ENCODE measurements at regions not wholly inside any gene's neighbourhood (a gene's known extent, or its start where the extent isn't known, plus 50 kb on each side); places are given as distances from the start of the nearest gene placed in this dataset.

DNA sequence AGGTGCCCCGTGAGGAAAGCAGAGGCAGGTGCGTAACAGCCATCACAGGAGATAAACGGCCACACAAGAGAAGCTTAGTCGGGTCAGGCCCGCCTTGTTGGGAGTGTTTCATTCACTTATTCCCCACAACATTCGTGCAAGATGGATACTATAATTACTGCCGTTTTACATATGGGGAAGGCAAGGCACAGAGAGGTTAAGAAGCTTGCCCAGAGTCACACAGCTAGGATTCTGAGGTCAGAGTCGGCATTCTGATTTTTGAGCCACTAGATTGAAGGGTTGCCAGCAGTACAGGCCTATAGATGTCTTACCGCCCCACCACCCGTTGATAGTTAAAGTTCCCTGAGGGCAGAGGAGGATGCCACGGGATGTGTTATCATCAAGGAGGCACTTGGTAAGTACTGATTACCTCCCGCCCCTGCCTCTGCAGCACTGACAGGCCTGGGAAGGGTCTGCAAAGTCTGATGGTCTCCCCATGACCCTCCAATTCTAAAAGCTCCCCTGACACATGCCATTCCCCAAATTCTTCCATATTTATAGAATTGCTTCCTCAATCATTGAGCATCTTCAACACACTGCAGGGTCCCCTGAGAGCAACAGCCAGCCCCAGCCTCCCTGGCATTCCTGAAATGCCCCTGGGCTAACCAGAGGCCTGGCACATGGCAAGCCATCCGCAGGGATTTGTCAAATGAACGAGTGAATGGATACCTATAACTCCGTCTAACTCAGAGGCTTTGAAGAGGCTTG lies 74.7 kb upstream of the CLDN14 start:
- DNase-seq, result no peak
- no CpG with 5 or more reads among the region's 15 CpGs for WGBS (ENCODE audit: insufficient coverage, low lambda C conversion rate)
- no peaks in the 10 kb centered on the region for H3K9me3 ChIP-seq (ENCODE audit: control insufficient read depth, low read depth, low read length)
- H3K36me3 ChIP-seq (ENCODE audit: control insufficient read depth, insufficient read depth, low read length), result no peaks in the 10 kb centered on the region
- H3K4me1 ChIP-seq (ENCODE audit: control insufficient read depth, insufficient read depth, low read length), result no peaks in the 10 kb centered on the region
- no peak overlapping the region for H3K4me3 ChIP-seq (ENCODE audit: low read length)
- no peak overlapping the region for H3K27ac ChIP-seq (ENCODE audit: low read length)
- H3K27me3 ChIP-seq (ENCODE audit: control insufficient read depth, insufficient read depth, low read length), result peaks cover 5% of the 10 kb centered on the region

DNA sequence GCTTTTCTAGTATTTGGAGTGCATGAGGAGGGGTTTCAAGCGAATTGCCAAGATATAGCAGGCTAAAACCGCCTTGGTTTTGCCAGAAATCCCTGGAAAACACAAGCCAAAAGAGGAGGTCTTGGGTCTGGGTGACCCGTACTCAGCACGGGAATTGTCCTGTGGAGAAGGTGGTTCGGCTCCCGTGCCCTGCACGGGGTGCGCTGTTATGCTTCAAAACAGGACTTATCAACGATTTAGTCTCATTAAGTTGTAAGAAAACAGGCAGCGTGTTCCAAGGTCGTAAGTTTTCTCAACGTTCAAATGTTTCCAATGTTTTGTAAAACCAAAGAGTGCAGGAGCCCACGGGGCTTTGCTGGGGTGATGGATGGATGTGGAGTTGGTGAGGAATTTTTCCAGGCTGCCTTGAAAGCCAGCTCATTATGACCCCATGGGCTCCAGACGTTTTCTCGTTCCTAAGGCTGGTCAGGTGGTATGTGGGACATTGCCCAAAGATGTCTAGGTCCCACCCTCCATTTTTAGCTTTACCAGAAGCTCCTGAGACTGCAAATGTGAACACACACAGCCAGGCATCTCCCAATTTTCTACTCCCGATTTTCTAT lies 75.4 kb upstream of the CLDN14 start:
- H3K27me3 ChIP-seq (ENCODE audit: control insufficient read depth, insufficient read depth, low read length), result peaks cover 5% of the 10 kb centered on the region
- 90% methylated on average over 5 of the region's 16 CpGs for WGBS (ENCODE audit: insufficient coverage, low lambda C conversion rate)
- no peak overlapping the region for H3K27ac ChIP-seq (ENCODE audit: low read length)
- H3K4me1 ChIP-seq (ENCODE audit: control insufficient read depth, insufficient read depth, low read length), result no peaks in the 10 kb centered on the region
- H3K4me3 ChIP-seq (ENCODE audit: low read length), result no peak overlapping the region
- H3K36me3 ChIP-seq (ENCODE audit: control insufficient read depth, insufficient read depth, low read length), result no peaks in the 10 kb centered on the region
- no peaks in the 10 kb centered on the region for H3K9me3 ChIP-seq (ENCODE audit: control insufficient read depth, low read depth, low read length)
- DNase-seq, result no peak

DNA sequence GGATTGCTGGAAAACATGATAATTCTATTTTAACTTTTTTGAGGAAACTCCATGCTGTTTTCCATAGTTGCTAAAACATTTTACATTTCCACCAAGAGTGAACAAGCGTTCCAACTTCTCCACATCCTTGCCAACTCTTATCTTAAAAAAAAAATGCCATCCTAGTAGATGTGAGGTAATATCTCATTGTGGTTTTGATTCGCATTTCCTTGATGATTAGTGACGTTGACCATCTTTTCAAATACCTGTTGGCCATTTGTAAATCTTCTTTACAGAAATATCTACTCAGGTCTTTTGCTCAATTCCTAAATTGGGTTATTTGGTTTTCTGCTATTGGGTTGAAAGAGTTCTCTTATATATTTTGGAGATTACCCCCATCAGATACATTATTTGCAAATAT lies 77.4 kb upstream of the CLDN14 start:
- WGBS (ENCODE audit: insufficient coverage, low lambda C conversion rate), result 94% methylated on average over 2 of the region's 3 CpGs
- DNase-seq, result no peak
- Histone ChIP-seq H3K36me3 (ENCODE audit: control insufficient read depth, insufficient read depth, low read length) (no peaks in the 10 kb centered on the region), H3K27ac (ENCODE audit: low read length) (no peak overlapping the region), H3K4me1 (ENCODE audit: control insufficient read depth, insufficient read depth, low read length) (no peaks in the 10 kb centered on the region), H3K27me3 (ENCODE audit: control insufficient read depth, insufficient read depth, low read length) (no peaks in the 10 kb centered on the region), H3K4me3 (ENCODE audit: low read length) (no peak overlapping the region), H3K9me3 (ENCODE audit: control insufficient read depth, low read depth, low read length) (no peaks in the 10 kb centered on the region)

DNA sequence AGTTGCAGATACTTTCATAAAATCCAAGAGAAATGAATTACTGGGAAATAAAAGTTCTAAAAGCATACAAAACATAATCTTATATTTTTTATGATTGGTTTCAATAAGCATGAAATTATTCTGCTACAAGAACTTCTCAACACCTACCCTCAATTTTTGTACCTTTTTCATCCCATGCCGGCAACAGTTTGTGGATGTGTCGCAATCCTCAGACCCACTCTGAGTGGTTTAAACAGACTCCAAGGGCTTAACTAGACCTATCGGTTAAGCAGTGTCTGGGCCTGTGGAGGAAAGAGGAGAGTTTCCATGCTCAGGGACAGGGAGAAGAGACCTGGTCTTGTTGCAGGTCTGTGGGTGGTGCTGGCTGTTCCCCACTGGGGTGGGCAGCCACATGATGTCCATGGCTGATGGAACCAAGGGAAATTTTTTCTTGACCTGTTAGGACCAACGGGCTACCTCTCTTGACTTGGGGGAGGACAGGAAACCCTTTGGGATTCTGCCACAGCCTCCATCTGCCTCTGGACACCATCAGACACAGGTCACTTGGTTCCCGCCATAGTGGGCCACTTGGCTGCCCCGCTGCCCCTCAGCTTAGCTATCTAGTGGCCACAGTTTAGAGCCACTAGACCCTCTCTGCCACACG lies 81.1 kb upstream of the CLDN14 start:
- H3K9me3 ChIP-seq (ENCODE audit: control insufficient read depth, low read depth, low read length), result no peaks in the 10 kb centered on the region
- DNase-seq, result no peak
- H3K4me3 ChIP-seq (ENCODE audit: low read length), result no peak overlapping the region
- no peaks in the 10 kb centered on the region for H3K36me3 ChIP-seq (ENCODE audit: control insufficient read depth, insufficient read depth, low read length)
- no peaks in the 10 kb centered on the region for H3K4me1 ChIP-seq (ENCODE audit: control insufficient read depth, insufficient read depth, low read length)
- H3K27me3 ChIP-seq (ENCODE audit: control insufficient read depth, insufficient read depth, low read length), result peaks cover 2% of the 10 kb centered on the region
- WGBS (ENCODE audit: insufficient coverage, low lambda C conversion rate), result no CpG with 5 or more reads among the region's 7 CpGs
- H3K27ac ChIP-seq (ENCODE audit: low read length), result no peak overlapping the region

DNA sequence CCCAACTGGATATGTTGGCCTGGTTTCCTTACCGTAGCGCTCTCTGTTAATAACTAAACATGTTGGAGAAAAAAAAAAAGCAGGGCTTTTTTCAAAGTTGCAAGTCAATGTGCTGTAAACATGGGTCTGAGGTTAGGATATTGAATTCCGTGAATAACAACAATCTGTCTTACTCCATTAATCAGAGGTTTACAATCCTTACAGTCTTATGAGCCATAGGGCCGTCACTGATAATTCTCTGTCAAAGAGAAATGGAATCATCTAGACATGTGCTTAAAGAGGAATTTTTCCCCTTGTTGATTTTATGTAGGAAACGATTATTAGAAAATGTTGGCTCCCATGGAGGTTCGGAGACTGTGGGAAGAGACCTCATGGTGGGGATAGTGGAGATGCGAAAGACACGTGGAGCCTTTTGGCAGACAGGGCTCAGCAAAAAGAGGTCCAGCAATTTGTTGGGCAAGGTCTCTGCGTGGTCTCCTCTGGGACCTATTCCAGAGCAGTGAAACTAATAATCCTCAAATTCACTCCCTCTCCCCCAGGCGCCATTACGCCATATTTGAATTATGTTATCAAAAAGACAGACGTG lies 83.5 kb upstream of the CLDN14 start:
- DNase-seq, result no peak
- Histone ChIP-seq H3K4me1 (ENCODE audit: control insufficient read depth, insufficient read depth, low read length) (no peaks in the 10 kb centered on the region), H3K9me3 (ENCODE audit: control insufficient read depth, low read depth, low read length) (no peaks in the 10 kb centered on the region), H3K36me3 (ENCODE audit: control insufficient read depth, insufficient read depth, low read length) (no peaks in the 10 kb centered on the region), H3K27me3 (ENCODE audit: control insufficient read depth, insufficient read depth, low read length) (peaks cover 13% of the 10 kb centered on the region), H3K4me3 (ENCODE audit: low read length) (no peak overlapping the region), H3K27ac (ENCODE audit: low read length) (no peak overlapping the region)
- 100% methylated on average over 3 of the region's 12 CpGs for WGBS (ENCODE audit: insufficient coverage, low lambda C conversion rate)

DNA sequence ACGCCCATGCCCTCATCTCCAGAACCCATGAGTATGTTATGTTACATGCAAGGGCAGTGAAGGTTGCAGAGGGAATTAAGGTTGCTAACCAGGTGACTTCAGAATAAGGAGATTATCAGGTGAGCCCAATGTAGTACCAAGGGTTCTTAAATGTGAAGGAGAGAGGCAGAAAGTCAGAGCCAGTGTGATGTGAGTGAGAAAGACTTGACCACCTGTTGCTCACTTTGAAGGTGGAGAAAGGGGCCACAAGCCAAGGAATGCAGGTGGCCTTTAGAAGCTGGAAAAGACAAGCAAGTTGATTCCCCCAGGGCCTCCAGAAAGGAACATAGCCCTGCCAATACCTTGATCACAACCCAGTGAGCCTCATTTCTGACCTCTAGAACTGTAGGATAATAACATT lies 84.7 kb upstream of the CLDN14 start:
- no peaks in the 10 kb centered on the region for H3K4me1 ChIP-seq (ENCODE audit: control insufficient read depth, insufficient read depth, low read length)
- peaks cover 13% of the 10 kb centered on the region for H3K27me3 ChIP-seq (ENCODE audit: control insufficient read depth, insufficient read depth, low read length)
- no peaks in the 10 kb centered on the region for H3K9me3 ChIP-seq (ENCODE audit: control insufficient read depth, low read depth, low read length)
- H3K27ac ChIP-seq (ENCODE audit: low read length), result no peak overlapping the region
- WGBS (ENCODE audit: insufficient coverage, low lambda C conversion rate), result no CpG with 5 or more reads among the region's 1 CpG
- no peaks in the 10 kb centered on the region for H3K36me3 ChIP-seq (ENCODE audit: control insufficient read depth, insufficient read depth, low read length)
- no peak for DNase-seq
- no peak overlapping the region for H3K4me3 ChIP-seq (ENCODE audit: low read length)

DNA sequence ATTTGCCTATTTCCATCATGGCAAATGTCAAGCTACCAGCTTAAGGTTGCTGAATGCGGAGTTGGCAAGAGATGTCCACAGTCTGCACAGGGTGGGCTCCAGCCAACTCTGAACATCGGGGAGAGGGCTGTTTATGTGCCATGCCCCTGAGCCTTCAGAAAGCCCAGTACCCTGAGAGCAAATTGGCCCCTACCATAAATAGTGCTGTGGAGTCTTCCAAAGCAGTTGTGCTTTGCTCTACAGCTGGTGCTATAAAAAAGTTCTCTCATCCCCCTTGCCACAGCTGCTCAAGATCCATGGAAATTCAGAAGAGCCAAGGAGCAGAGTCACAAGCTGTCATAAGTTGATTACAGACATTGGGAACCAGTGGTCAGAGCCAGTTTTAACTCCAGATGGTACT lies 85.6 kb upstream of the CLDN14 start:
- Histone ChIP-seq H3K27ac (ENCODE audit: low read length) (no peak overlapping the region), H3K36me3 (ENCODE audit: control insufficient read depth, insufficient read depth, low read length) (no peaks in the 10 kb centered on the region), H3K9me3 (ENCODE audit: control insufficient read depth, low read depth, low read length) (no peaks in the 10 kb centered on the region), H3K4me3 (ENCODE audit: low read length) (no peak overlapping the region), H3K4me1 (ENCODE audit: control insufficient read depth, insufficient read depth, low read length) (no peaks in the 10 kb centered on the region), H3K27me3 (ENCODE audit: control insufficient read depth, insufficient read depth, low read length) (peaks cover 13% of the 10 kb centered on the region)
- DNase-seq, result no peak
- WGBS (ENCODE audit: insufficient coverage, low lambda C conversion rate), result no CpG with 5 or more reads among the region's 2 CpGs

DNA sequence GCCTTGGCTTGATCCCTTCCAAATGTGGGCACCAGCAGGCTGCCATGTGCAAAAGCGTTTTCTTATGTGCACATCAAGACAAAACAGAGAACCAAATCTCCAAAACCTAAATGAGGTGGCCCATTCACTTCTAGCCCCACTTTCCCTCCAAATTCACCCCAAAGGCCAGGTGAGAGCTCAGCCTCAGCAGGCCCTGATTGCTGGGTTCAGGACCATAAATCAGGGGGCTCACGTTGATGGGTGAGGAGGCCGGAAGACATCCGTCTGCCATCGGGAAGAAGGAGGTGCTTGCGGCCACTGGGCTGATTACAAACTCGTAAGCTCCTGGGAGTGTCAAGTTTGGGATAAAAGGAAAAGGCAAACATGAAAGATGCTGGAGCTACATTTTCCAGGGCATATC lies 86.7 kb upstream of the CLDN14 start:
- no CpG with 5 or more reads among the region's 7 CpGs for WGBS (ENCODE audit: insufficient coverage, low lambda C conversion rate)
- Histone ChIP-seq H3K36me3 (ENCODE audit: control insufficient read depth, insufficient read depth, low read length) (no peaks in the 10 kb centered on the region), H3K27me3 (ENCODE audit: control insufficient read depth, insufficient read depth, low read length) (peaks cover 15% of the 10 kb centered on the region), H3K4me1 (ENCODE audit: control insufficient read depth, insufficient read depth, low read length) (no peaks in the 10 kb centered on the region), H3K9me3 (ENCODE audit: control insufficient read depth, low read depth, low read length) (no peaks in the 10 kb centered on the region), H3K4me3 (ENCODE audit: low read length) (no peak overlapping the region), H3K27ac (ENCODE audit: low read length) (no peak overlapping the region)
- DNase-seq, result no peak

DNA sequence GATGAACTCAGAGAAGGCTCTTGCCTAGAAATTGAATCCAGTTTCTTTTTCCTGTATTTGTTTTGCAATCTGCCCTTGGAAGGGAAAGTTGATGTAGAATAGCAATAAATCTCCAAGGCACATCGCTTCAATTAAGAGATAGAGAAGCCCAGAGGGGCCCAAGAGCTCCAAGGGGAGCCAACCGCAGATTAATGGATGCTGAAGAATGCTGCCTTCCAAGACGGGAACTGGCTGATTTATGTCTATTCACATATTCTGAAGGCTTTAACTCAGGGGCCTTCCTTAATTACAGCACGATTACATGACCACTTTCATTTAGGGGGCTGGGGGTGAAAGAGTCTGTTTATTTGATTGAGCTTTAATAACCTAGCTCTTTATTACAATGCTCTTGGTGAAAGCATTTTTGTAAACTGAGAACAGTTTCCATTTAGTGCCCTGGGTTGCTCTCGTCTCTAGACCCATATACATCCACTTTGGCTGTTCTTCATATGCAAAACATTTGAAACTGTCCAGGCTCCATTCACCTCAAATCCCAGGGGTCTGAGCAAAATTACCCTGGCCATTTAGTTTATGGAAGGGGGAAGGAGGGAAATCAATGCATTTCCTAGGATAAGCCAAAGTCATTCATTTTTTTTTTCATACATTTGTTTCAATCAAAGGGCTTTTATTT lies 87.4 kb upstream of the CLDN14 start:
- WGBS (ENCODE audit: insufficient coverage, low lambda C conversion rate), result no CpG with 5 or more reads among the region's 5 CpGs

DNA sequence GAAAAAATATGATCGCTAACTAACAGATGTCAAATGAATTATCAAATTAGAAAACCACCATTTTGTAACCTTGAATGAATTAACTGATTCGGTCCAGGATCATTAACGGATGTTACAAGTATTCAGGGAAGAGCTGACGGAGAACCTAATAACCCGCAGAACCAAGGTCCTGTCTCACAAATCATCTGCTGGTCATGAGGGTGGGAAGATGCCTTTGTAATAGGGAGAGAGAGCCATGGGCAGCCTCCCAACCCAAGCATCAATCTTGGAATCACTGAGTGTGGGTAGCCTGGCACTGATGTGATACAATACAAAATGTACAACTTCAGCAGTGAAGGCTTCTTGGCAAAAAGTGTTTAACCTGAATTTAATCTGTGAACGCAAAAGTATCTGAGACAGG lies 89.6 kb upstream of the CLDN14 start:
- no peaks in the 10 kb centered on the region for H3K9me3 ChIP-seq (ENCODE audit: control insufficient read depth, low read depth, low read length)
- DNase-seq, result no peak
- no peaks in the 10 kb centered on the region for H3K4me1 ChIP-seq (ENCODE audit: control insufficient read depth, insufficient read depth, low read length)
- WGBS (ENCODE audit: insufficient coverage, low lambda C conversion rate), result 94% methylated on average over 3 of the region's 6 CpGs
- H3K27me3 ChIP-seq (ENCODE audit: control insufficient read depth, insufficient read depth, low read length), result peaks cover 13% of the 10 kb centered on the region
- no peak overlapping the region for H3K4me3 ChIP-seq (ENCODE audit: low read length)
- no peak overlapping the region for H3K27ac ChIP-seq (ENCODE audit: low read length)
- H3K36me3 ChIP-seq (ENCODE audit: control insufficient read depth, insufficient read depth, low read length), result no peaks in the 10 kb centered on the region

More for the DNA sequence above, 87.4 kb upstream of the CLDN14 start:
- DNase-seq, result no peak
- Histone ChIP-seq H3K4me3 (ENCODE audit: low read length) (no peak overlapping the region), H3K36me3 (ENCODE audit: control insufficient read depth, insufficient read depth, low read length) (no peaks in the 10 kb centered on the region), H3K4me1 (ENCODE audit: control insufficient read depth, insufficient read depth, low read length) (no peaks in the 10 kb centered on the region), H3K27ac (ENCODE audit: low read length) (no peak overlapping the region), H3K9me3 (ENCODE audit: control insufficient read depth, low read depth, low read length) (no peaks in the 10 kb centered on the region), H3K27me3 (ENCODE audit: control insufficient read depth, insufficient read depth, low read length) (peaks cover 15% of the 10 kb centered on the region)
